Astrocyte of the spinal cord (primary cell): ENCODE measurements at regions not wholly inside any gene's neighbourhood (a gene's known extent, or its start where the extent isn't known, plus 50 kb on each side); places are given as distances from the start of the nearest gene placed in this dataset.

Source experiments
- DNase-seq: peaks from one replicate; pipeline ENCODE4 v3.0.0; 2011; ENCODE audit warnings: low read depth, low spot score
- H3K4me3 ChIP-seq: 2 replicates; pipeline ENCODE4 v1.5.1; 2011; ENCODE audit warnings: low read depth, mild to moderate bottlenecking, low read length, moderate library complexity
- in situ Hi-C: cut with HindIII; loops from 2 replicates; pipeline ENCODE4 v1.10.0; 2017; ENCODE audit warnings: low sequenced_read_pairs
- TF ChIP-seq, protein P1 (sequence below): IDR thresholded peaks from 2 replicates; pipeline ENCODE4 v1.5.1; 2012; ENCODE audit warnings: low read depth, mild to moderate bottlenecking, low read length, inconsistent platforms

DNA sequence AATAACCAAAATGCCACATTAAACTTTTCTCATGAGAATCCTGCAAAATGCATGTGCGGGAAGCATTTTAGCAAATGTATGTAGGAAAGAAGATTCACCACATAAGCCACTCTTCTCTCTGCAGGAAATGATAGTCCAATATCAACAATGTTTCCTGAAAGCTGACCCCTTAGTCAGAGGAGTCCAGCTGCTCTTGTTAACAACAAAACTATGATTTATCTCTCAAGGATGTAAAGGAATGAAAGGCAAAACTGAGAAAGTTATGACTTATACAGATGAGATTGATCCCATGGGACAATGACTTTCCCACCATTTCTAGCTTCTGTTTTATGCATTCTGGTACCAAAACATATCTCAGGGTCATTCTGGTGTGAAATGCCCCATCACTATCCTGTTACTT, 125.0 kb upstream of the EDNRA start:
- in situ Hi-C loops = no loop called here
- peak; percentile 95 for DNase-seq
- TF ChIP-seq, protein P1, sequence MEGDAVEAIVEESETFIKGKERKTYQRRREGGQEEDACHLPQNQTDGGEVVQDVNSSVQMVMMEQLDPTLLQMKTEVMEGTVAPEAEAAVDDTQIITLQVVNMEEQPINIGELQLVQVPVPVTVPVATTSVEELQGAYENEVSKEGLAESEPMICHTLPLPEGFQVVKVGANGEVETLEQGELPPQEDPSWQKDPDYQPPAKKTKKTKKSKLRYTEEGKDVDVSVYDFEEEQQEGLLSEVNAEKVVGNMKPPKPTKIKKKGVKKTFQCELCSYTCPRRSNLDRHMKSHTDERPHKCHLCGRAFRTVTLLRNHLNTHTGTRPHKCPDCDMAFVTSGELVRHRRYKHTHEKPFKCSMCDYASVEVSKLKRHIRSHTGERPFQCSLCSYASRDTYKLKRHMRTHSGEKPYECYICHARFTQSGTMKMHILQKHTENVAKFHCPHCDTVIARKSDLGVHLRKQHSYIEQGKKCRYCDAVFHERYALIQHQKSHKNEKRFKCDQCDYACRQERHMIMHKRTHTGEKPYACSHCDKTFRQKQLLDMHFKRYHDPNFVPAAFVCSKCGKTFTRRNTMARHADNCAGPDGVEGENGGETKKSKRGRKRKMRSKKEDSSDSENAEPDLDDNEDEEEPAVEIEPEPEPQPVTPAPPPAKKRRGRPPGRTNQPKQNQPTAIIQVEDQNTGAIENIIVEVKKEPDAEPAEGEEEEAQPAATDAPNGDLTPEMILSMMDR = no peak
- H3K4me3 ChIP-seq = no peak overlapping the region

DNA sequence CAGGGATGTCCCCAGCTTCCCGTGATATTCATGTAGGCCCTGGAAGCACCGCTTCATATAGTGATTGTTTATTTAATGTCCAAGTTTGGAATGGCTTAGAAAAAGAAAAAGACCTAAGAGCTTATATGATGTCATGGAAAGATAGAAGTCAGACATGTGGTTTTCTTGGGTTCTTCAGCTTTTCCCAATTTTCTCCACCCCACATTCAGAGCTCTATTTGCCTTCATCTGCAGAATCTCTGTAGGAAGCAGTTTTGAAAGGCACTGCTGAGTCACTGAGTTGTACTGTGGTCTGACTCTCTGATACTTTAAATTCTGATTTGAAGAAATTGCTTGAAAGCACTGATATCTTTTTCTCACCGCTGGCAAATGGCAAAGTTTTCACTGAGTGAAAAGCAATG, 120.6 kb upstream of the EDNRA start:
- peak; percentile 95 for DNase-seq
- in situ Hi-C loops = no loop called here
- TF ChIP-seq, protein P1 = no peak
- H3K4me3 ChIP-seq = no peak overlapping the region

DNA sequence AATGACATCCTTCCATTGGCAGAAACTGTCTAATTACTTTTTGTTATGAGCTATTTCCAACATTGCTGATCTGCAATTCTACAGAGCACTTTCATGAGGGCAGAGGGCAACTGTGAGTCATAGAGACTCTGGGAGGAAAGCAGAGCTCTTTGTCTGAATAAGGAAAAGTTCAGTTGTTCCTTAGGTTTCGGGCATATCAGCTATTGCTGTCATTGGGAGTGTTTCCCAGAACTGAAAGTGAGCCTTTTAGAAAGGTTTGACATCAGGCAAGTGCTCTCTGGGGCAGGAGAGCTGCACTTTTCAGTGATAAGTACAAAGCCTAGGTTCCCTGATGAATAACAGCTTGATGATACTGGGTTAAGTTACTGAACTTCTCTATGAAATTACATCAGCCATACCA, 119.2 kb upstream of the EDNRA start:
- DNase-seq = peak; percentile 94
- TF ChIP-seq, protein P1 = no peak
- H3K4me3 ChIP-seq = no peak overlapping the region
- in situ Hi-C loops = no loop called here

DNA sequence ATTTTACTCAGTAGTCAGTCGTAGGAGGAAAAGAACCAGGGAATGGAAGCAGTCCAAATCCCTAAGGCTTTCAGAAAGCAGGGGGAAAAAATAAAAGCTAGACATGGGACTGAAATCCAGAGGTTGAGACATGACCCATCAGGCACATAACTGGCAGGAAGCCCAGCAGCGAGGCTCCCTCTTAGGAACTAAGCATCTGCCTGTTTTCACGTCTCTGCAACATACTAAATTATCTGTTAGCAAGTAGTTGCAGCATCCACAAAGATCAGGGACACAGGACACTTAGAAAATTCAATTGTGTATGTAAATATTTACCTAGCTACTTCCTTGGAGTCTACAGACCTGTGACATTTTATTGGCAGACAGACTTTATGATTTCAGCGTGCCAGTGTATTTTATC, 118.0 kb upstream of the EDNRA start:
- in situ Hi-C loops = no loop called here
- peak; percentile 70 for DNase-seq
- H3K4me3 ChIP-seq = no peak overlapping the region
- TF ChIP-seq, protein P1 = no peak

DNA sequence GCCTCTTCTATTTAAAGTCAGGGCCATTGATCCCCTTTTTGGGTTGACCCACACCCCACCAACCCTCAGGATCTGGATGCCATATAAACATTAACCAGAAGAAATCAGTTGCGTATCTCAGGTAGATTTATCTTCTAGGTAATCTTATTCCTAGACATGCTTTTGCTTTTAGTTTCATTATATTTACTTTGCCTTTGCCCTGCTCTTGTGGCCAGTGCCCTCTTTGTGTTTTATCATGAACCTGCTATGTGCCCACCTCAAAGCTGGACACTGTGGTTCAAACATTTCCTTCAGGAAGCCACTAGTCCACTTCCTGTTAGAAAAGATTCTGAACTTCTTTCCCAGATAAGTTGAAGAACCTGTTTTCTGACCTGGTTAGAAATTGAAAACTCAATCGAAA, 117.4 kb upstream of the EDNRA start:
- in situ Hi-C loops = no loop called here
- no peak overlapping the region for H3K4me3 ChIP-seq
- no peak for DNase-seq
- TF ChIP-seq, protein P1 = no peak

DNA sequence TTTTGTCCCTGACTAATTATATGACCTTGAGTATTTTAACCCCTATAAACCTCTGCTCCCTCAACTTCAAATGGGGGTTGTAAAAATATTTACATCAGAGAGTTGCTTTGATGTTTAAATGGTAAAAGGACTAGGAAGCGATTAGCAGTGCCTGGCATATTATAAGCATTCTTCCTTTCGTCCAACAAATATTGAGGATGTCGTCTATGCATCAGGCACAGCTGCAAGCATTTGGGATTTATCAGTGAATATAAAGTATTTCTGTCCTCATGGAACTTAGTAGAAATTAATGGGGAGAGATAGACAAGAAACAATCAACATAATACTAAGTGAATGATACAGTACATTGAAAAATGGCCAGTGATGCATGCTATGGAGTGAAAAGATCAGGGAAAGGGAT, 115.5 kb upstream of the EDNRA start:
- no peak overlapping the region for H3K4me3 ChIP-seq
- TF ChIP-seq, protein P1 = no peak
- in situ Hi-C loops = no loop called here
- no peak for DNase-seq

DNA sequence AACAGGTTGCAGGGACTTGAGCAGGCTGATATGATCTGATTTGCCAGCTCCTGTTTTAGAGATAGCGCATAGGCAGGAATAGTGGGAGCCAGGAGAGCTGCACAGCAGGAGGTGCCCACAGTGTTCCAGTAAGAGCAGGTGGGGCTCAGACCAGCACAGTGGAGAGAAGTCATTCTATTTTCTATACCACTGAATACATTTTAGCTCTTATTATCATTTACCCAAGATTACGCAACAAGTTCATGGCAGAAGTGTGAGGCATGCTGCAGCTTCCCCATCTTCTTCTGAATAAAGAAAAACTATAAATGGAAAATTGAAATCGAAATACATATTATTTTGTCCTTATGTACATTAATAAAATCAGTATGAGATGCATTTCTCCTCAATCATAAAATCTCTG, 114.7 kb upstream of the EDNRA start:
- TF ChIP-seq, protein P1 = no peak
- no peak overlapping the region for H3K4me3 ChIP-seq
- DNase-seq = no peak
- in situ Hi-C loops = no loop called here
